ENCODE measurements at regions not wholly inside any gene's neighbourhood (a gene's known extent, or its start where the extent isn't known, plus 50 kb on each side); places are given as distances from the start of the nearest gene placed in this dataset.

DNA sequence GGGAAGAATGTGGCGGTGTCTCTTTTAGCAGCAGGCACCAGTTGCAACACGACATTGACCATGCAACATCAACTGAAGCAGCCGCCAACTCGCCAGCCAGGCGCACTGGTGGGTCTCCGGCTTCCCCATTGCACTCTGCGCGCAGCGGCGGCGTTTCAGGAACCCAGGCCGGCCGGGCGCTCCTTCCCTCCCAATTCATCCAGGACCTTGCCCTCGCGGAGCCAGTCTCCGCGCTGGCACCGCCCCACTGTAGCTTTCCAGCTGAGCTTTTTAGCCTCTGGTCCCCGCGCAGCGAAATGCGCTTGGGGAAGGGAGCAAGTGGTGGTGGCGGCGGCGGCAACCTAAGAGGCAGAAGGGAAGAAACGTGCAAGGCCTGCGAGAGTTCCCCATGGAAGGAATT is 297.9 kb upstream of the RIMS1 start:
- no peaks in the 10 kb centered on the region for H3K36me3 ChIP-seq (ENCODE audit: insufficient read depth, low read length)
- H3K9ac ChIP-seq (ENCODE audit: low read depth, low read length, poor library complexity, severe bottlenecking) = no peak overlapping the region
- H3K4me3 ChIP-seq (ENCODE audit: low read length, poor library complexity, severe bottlenecking) = no peak overlapping the region
- no peak overlapping the region for H3K4me2 ChIP-seq (ENCODE audit: low read depth, low read length, poor library complexity, severe bottlenecking)
- no peaks in the 10 kb centered on the region for H3K4me1 ChIP-seq (ENCODE audit: insufficient read depth, low read length, poor library complexity, severe bottlenecking)
- H4K20me1 ChIP-seq (ENCODE audit: insufficient read depth, low read length, poor library complexity, severe bottlenecking) = no peaks in the 10 kb centered on the region
- H3F3A ChIP-seq (ENCODE audit: low read depth) = no peaks in the 10 kb centered on the region
- H3K27me3 ChIP-seq (ENCODE audit: insufficient read depth, low read length, poor library complexity, severe bottlenecking) = no peaks in the 10 kb centered on the region
- TF ChIP-seq, protein P1, sequence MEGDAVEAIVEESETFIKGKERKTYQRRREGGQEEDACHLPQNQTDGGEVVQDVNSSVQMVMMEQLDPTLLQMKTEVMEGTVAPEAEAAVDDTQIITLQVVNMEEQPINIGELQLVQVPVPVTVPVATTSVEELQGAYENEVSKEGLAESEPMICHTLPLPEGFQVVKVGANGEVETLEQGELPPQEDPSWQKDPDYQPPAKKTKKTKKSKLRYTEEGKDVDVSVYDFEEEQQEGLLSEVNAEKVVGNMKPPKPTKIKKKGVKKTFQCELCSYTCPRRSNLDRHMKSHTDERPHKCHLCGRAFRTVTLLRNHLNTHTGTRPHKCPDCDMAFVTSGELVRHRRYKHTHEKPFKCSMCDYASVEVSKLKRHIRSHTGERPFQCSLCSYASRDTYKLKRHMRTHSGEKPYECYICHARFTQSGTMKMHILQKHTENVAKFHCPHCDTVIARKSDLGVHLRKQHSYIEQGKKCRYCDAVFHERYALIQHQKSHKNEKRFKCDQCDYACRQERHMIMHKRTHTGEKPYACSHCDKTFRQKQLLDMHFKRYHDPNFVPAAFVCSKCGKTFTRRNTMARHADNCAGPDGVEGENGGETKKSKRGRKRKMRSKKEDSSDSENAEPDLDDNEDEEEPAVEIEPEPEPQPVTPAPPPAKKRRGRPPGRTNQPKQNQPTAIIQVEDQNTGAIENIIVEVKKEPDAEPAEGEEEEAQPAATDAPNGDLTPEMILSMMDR (conservative IDR thresholded peaks at IDR 0.05; ENCODE audit: low read length) = no peak
- TF ChIP-seq EZH2phosphoT487 (IDR thresholded peaks at IDR 0.05; ENCODE audit: borderline replicate concordance) = no peak
- H2AFZ ChIP-seq (ENCODE audit: low read length) = no peak overlapping the region
- H3K79me2 ChIP-seq (ENCODE audit: insufficient read depth, low read length) = no peaks in the 10 kb centered on the region
- H3K9me2 ChIP-seq (replicated peaks; ENCODE audit: low read depth, low read length) = no peaks in the 10 kb centered on the region
- H3K9me3 ChIP-seq (ENCODE audit: insufficient read depth, low read depth, low read length) = no peaks in the 10 kb centered on the region

DNA sequence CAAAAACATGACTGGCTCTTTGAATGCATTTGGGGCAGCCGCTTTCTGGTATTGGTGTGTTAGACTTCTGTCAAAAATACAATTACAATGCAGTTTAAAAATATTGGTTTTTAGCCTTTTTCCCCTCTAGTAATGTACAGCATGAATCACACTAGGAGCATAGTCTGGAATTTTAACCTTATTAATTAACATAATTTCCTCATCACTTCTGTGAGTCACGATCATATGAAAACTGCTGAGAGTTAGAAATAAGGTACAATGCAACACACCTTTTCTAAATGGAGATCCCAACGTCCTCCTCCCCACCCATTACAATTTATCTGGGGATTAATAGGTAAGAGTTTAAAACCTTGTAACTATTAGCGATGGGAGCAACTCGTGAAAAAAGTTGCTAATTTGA is 297.1 kb upstream of the RIMS1 start:
- Histone ChIP-seq H4K20me1 (ENCODE audit: insufficient read depth, low read length, poor library complexity, severe bottlenecking) (no peaks in the 10 kb centered on the region), H3K4me2 (ENCODE audit: low read depth, low read length, poor library complexity, severe bottlenecking) (no peak overlapping the region), H3K9ac (ENCODE audit: low read depth, low read length, poor library complexity, severe bottlenecking) (no peak overlapping the region), H3K9me2 (replicated peaks; ENCODE audit: low read depth, low read length) (no peaks in the 10 kb centered on the region), H3F3A (ENCODE audit: low read depth) (no peaks in the 10 kb centered on the region), H2AFZ (ENCODE audit: low read length) (no peak overlapping the region), H3K9me3 (ENCODE audit: insufficient read depth, low read depth, low read length) (no peaks in the 10 kb centered on the region), H3K4me3 (ENCODE audit: low read length, poor library complexity, severe bottlenecking) (no peak overlapping the region), H3K36me3 (ENCODE audit: insufficient read depth, low read length) (no peaks in the 10 kb centered on the region), H3K27me3 (ENCODE audit: insufficient read depth, low read length, poor library complexity, severe bottlenecking) (no peaks in the 10 kb centered on the region), H3K79me2 (ENCODE audit: insufficient read depth, low read length) (no peaks in the 10 kb centered on the region), H3K4me1 (ENCODE audit: insufficient read depth, low read length, poor library complexity, severe bottlenecking) (no peaks in the 10 kb centered on the region)
- TF ChIP-seq, protein P1 (conservative IDR thresholded peaks at IDR 0.05; ENCODE audit: low read length) = no peak
- no peak for TF ChIP-seq EZH2phosphoT487 (IDR thresholded peaks at IDR 0.05; ENCODE audit: borderline replicate concordance)

DNA sequence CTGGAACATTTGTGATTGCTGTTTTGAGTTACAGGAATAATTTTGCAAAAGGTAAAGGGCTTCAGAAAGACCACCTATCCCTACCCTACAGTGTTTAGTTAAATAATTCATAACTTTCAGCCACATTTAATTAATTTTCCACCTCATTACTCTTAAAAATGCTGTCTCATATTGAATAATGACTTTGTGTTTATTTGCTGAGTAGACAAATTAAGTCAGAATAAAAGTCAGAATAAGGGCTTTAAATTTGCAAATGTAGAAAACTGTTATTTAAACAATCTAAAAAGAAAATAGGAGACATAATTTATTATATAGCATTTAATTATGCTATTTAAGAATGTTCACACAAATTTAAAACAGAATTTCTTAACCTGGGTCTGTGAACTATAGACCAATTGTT is 293.7 kb upstream of the RIMS1 start:
- Histone ChIP-seq H3K4me2 (ENCODE audit: low read depth, low read length, poor library complexity, severe bottlenecking) (no peak overlapping the region), H3K27me3 (ENCODE audit: insufficient read depth, low read length, poor library complexity, severe bottlenecking) (no peaks in the 10 kb centered on the region)

More for the DNA sequence above, 293.7 kb upstream of the RIMS1 start:
- TF ChIP-seq, protein P1 (conservative IDR thresholded peaks at IDR 0.05; ENCODE audit: low read length) = no peak
- TF ChIP-seq EZH2phosphoT487 (IDR thresholded peaks at IDR 0.05; ENCODE audit: borderline replicate concordance) = no peak
- Histone ChIP-seq H3K9me2 (replicated peaks; ENCODE audit: low read depth, low read length) (no peaks in the 10 kb centered on the region), H3K9ac (ENCODE audit: low read depth, low read length, poor library complexity, severe bottlenecking) (no peak overlapping the region), H3K36me3 (ENCODE audit: insufficient read depth, low read length) (no peaks in the 10 kb centered on the region), H3F3A (ENCODE audit: low read depth) (no peaks in the 10 kb centered on the region), H3K79me2 (ENCODE audit: insufficient read depth, low read length) (no peaks in the 10 kb centered on the region), H3K9me3 (ENCODE audit: insufficient read depth, low read depth, low read length) (no peaks in the 10 kb centered on the region), H2AFZ (ENCODE audit: low read length) (no peak overlapping the region), H3K4me1 (ENCODE audit: insufficient read depth, low read length, poor library complexity, severe bottlenecking) (no peaks in the 10 kb centered on the region), H3K4me3 (ENCODE audit: low read length, poor library complexity, severe bottlenecking) (no peak overlapping the region), H4K20me1 (ENCODE audit: insufficient read depth, low read length, poor library complexity, severe bottlenecking) (no peaks in the 10 kb centered on the region)

All from Loucy (cell line).